ENCODE measurements at regions not wholly inside any gene's neighbourhood (a gene's known extent, or its start where the extent isn't known, plus 50 kb on each side); places are given as distances from the start of the nearest gene placed in this dataset.

- TF ChIP-seq EZH2 (IDR thresholded peaks at IDR 0.05; ENCODE audit: insufficient read depth, poor library complexity, severe bottlenecking) (no peak), EZH2phosphoT487 (IDR thresholded peaks at IDR 0.05; ENCODE audit: insufficient read depth, low read depth) (no peak)
Measured at GRCh38 chr4:131470360-131470759, 1678.7 kb upstream of the PCDH10 start.

Data from GM23248 (cell line).